Thyroid gland (tissue), 4 donors: ENCODE measurements at regions not wholly inside any gene's neighbourhood (a gene's known extent, or its start where the extent isn't known, plus 50 kb on each side); places are given as distances from the start of the nearest gene placed in this dataset.

ENCODE experiments used
- CTCF ChIP-seq, 6 experiments: fragments of 200-600 bp in 3 of 6; fragments of 450-650 bp in 3 of 6; sonication (generic) in 3 of 6; IDR thresholded peaks; one replicate each; pipeline ENCODE4 v1.5.1; 2016 to 2019; ENCODE audit warnings: antibody characterized with exemption in 6 of 6, mild to moderate bottlenecking in 2 of 6, inconsistent platforms in 1 of 6, moderate library complexity in 1 of 6
- POLR2A ChIP-seq, 2 donors: fragments of 450-650 bp; IDR thresholded peaks; one replicate each; pipeline ENCODE4 v1.6.1; 2017; ENCODE audit warnings: antibody characterized with exemption in 2 of 2, mild to moderate bottlenecking in 2 of 2, moderate library complexity in 1 of 2

DNA sequence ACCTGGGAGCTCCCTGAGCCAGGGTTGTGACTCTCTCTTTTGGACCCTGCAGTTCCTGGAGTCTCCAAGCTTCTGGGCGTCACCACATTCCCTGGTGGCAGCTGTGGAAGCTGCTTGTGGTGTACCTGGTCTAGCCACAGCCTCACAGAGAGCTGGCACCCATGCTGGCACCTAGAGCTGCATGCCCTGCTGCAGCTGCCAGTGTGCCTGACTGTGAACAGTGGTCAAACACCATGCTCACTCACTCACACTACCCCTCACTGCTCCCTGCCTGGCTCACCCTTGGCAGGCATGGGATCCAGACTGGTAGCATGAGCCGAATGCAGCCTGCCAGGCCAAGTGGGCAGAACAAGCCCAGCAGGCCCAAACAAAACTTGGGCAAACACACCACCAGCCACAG, 66.6 kb downstream of the NAA11 start:
- TF ChIP-seq CTCF (IDR thresholded peaks at IDR 0.05), result no peak
- TF ChIP-seq POLR2A (IDR thresholded peaks at IDR 0.05), result no peak
